Liver (tissue), 3 donors: ENCODE measurements at regions not wholly inside any gene's neighbourhood (a gene's known extent, or its start where the extent isn't known, plus 50 kb on each side); places are given as distances from the start of the nearest gene placed in this dataset.

Experiments
- ATF3 ChIP-seq: IDR thresholded peaks from 2 replicates; pipeline ENCODE4 v1.6.1; 2016; ENCODE audit warnings: antibody characterized with exemption
- CTCF ChIP-seq: fragments of 150-350 bp; IDR thresholded peaks from 2 replicates; pipeline ENCODE4 v1.5.1; 2017; ENCODE audit warnings: improper control_type of control experiment, low read depth, low read length; ENCODE audit not compliant: missing input control
- EGR1 ChIP-seq, 2 donors: IDR thresholded peaks; 2 replicates each; pipeline ENCODE4 v1.6.1; 2016 to 2018; ENCODE audit warnings: antibody characterized with exemption in 2 of 2, low read depth in 2 of 2
- FOXA2 ChIP-seq: IDR thresholded peaks from 2 replicates; pipeline ENCODE4 v1.6.1; 2016; ENCODE audit warnings: antibody characterized with exemption
- GABPA ChIP-seq, 2 donors: IDR thresholded peaks in 1 of 2; conservative IDR thresholded peaks in 1 of 2; 2 replicates each; pipeline ENCODE4 v1.6.1; 2016; ENCODE audit warnings: antibody characterized with exemption in 2 of 2, mild to moderate bottlenecking in 1 of 2, moderate library complexity in 1 of 2
- MAX ChIP-seq: IDR thresholded peaks from 2 replicates; pipeline ENCODE4 v1.6.1; 2016; ENCODE audit warnings: antibody characterized with exemption
- TAF1 ChIP-seq: conservative IDR thresholded peaks from 2 replicates; pipeline ENCODE4 v1.6.1; 2016; ENCODE audit warnings: antibody characterized with exemption, mild to moderate bottlenecking
- YY1 ChIP-seq: IDR thresholded peaks from 2 replicates; pipeline ENCODE4 v1.6.1; 2016; ENCODE audit warnings: antibody characterized with exemption, mild to moderate bottlenecking
- TF ChIP-seq, protein P1 (sequence below): IDR thresholded peaks from 2 replicates; pipeline ENCODE4 v1.6.1; 2016; ENCODE audit warnings: antibody characterized with exemption, mild to moderate bottlenecking
- donor health status: healthy.
- donor health status: healthy.

GRCh38 chr16:18069683-18070082 lies 266.9 kb downstream of the NPIPA8 start:
- TF ChIP-seq CTCF (no peak), MAX (no peak), TAF1 (no peak), EGR1 (IDR thresholded peaks at IDR 0.05; ENCODE audit: low read depth in 2 of 2) (no peak), YY1 (no peak), GABPA (IDR thresholded peaks at IDR 0.05 in 1 of 2, conservative IDR thresholded peaks at IDR 0.05 in 1 of 2) (no peak), FOXA2 (no peak), ATF3 (no peak)
- TF ChIP-seq, protein P1, sequence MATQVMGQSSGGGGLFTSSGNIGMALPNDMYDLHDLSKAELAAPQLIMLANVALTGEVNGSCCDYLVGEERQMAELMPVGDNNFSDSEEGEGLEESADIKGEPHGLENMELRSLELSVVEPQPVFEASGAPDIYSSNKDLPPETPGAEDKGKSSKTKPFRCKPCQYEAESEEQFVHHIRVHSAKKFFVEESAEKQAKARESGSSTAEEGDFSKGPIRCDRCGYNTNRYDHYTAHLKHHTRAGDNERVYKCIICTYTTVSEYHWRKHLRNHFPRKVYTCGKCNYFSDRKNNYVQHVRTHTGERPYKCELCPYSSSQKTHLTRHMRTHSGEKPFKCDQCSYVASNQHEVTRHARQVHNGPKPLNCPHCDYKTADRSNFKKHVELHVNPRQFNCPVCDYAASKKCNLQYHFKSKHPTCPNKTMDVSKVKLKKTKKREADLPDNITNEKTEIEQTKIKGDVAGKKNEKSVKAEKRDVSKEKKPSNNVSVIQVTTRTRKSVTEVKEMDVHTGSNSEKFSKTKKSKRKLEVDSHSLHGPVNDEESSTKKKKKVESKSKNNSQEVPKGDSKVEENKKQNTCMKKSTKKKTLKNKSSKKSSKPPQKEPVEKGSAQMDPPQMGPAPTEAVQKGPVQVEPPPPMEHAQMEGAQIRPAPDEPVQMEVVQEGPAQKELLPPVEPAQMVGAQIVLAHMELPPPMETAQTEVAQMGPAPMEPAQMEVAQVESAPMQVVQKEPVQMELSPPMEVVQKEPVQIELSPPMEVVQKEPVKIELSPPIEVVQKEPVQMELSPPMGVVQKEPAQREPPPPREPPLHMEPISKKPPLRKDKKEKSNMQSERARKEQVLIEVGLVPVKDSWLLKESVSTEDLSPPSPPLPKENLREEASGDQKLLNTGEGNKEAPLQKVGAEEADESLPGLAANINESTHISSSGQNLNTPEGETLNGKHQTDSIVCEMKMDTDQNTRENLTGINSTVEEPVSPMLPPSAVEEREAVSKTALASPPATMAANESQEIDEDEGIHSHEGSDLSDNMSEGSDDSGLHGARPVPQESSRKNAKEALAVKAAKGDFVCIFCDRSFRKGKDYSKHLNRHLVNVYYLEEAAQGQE, result no peak
